HG03521 (cell line): ENCODE measurements at regions not wholly inside any gene's neighbourhood (a gene's known extent, or its start where the extent isn't known, plus 50 kb on each side); places are given as distances from the start of the nearest gene placed in this dataset.
"Not testable (repeated sequence)": the region's sequence is repeated elsewhere in the genome, so short reads cannot be mapped to it uniquely, and the experiment has no call there.

Source experiments
- ATAC-seq: cut with Tn5 transposase; IDR thresholded peaks from one replicate; pipeline ENCODE4 v1.9.1; 2021; ENCODE audit warnings: mild to moderate bottlenecking, moderate library complexity; ENCODE audit not compliant: unreplicated experiment

DNA sequence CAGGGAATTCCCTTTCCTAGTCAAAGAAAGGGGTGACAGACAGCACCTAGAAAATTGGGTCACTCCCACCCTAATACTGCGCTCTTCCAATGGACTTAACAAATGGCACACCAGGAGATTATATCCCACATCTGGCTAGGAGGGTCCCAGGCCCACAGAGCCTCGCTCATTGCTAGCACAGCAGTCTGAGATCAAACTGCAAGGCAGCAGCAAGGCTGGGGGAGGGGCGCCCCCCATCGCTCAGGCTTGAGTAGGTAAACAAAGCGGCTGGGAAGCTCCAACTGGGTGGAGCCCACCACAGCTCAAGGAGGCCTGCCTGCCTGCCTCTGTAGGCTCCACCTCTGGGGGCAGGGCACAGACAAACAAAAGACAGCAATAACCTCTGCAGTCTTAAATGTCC is 1043.9 kb upstream of the GRIA3 start:
- ATAC-seq: not testable (repeated sequence)

DNA sequence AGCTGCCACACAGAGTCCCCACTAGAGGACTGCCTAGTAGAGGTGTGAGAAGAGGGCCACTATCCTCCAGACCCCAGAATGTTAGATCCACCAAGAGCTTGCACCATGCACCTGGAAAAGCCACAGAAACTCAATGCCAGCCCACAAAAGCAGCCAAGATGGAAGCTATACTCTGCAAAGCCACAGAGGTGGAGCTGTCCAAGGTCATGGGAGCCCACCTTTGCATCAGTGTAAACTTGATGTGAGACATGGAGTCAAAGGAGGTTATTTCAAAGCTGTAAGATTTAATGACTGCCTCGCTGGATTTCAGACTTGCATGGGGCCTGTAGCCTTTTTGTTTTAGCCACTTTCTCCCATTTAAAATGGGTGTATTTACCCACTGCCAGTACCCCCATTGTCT is 1030.1 kb upstream of the GRIA3 start:
- ATAC-seq: no peak

- no peak for ATAC-seq
Observed at GRCh38 chrX:122168241-122168640, 1015.8 kb upstream of the GRIA3 start.

DNA sequence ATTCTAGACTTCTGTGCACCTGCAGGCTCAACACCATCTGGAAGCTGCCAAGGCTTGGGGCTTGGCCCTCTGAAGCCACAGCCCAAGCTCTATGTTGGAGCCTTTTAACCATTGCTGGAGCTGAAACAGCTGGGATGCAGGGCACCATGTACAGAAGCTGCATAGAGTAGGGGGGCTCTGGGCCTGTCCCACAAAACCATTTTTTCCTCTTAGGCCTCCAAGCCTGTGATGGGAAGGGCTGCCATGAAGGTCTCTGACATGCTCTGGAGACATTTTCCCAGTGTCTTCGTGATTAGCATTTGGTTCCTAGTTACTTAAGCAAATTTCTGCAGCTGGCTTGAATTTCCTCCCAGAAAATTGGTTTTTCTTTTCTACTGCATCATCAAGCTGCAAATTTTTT is 999.3 kb upstream of the GRIA3 start:
- ATAC-seq: no peak

- ATAC-seq: no peak
Observed at GRCh38 chrX:122187069-122187713, 996.9 kb upstream of the GRIA3 start.

- ATAC-seq: no peak
Observed at GRCh38 chrX:122188751-122189150, 995.3 kb upstream of the GRIA3 start.

DNA sequence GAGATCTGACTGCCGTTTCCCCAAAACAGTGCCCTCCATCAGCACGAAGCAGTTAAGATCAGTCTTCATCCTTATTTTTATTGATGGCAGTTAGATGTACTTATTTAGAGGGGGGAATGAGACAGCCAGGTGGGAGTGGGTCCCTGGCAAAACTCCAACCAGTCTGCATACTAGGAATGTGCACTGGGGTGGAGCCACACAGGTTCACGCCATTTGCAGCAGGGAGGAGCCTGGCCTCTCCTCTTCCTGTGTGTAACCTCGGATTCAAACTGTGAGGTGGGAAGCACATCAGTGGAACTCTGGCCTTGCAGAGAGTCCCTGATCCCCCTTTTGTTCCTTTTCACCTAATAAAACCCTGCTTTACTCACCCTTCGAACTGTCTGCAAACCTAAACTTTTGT is 987.7 kb upstream of the GRIA3 start:
- ATAC-seq: no peak

- no peak for ATAC-seq
Observed at GRCh38 chrX:122203399-122203798, 980.7 kb upstream of the GRIA3 start.

DNA sequence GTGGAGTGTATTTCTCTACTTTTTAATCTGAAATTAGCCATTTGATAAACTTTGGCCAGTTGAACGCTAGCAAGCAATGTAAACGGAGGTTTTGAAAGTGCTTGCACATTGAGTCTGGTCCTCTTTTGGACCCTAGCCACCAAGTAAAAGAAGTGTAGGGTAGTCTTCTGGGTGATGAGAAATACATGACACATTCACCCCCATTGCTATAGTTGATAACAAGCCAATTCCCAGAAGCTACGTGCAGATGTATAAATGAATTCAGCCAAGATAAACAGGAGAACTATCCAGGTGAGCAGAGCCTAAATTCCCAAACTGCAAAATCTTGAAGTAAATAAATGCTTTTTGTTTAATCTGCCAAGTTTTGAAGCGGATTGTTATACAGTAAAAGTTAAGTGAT is 965.4 kb upstream of the GRIA3 start:
- no peak for ATAC-seq

DNA sequence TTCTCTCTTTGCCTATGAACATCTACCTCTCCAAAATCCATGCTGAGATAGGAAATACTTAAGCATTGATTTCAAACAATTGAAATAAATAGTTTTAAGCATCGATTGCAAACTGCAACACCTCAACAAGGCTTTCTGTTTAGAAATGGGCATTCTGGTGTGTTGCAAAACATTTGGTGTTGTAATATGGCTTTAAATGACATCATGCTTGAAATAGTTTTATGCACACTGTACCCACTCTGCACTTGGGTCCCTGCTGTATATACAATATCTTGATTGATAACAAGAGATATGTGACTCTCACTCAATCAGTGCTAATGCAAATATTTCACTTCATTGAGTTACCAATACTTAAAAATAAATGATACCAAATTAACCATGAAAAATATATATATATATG is 964.9 kb upstream of the GRIA3 start:
- no peak for ATAC-seq

GRCh38 chrX:122219735-122220134 is 964.3 kb upstream of the GRIA3 start:
- ATAC-seq: no peak

GRCh38 chrX:122220644-122221373 is 963.3 kb upstream of the GRIA3 start:
- no peak for ATAC-seq

- not testable (repeated sequence) for ATAC-seq
Observed at GRCh38 chrX:122221810-122222209, 962.3 kb upstream of the GRIA3 start.

GRCh38 chrX:122224137-122224536 is 959.9 kb upstream of the GRIA3 start:
- ATAC-seq: not testable (repeated sequence)

DNA sequence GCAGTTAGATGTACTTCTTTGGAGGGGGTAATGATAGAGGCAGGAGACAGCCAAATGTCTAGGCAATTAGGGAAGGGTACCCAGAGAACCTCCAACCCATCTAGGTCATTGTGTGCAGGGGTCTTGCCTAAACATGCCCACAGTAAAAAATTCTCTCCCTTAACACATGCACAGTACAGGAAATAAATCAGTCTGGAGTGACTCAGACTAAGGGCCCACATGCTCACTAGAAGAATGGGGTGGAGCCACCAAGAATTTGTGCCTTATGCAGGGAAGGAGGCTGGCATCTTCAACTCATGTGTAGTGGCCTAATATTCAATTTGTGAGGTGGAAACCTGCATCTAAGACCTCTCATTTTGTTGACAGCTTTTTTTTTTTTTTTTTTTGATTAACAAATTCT is 945.3 kb upstream of the GRIA3 start:
- no peak for ATAC-seq

GRCh38 chrX:122241959-122242358 is 942.1 kb upstream of the GRIA3 start:
- no peak for ATAC-seq

DNA sequence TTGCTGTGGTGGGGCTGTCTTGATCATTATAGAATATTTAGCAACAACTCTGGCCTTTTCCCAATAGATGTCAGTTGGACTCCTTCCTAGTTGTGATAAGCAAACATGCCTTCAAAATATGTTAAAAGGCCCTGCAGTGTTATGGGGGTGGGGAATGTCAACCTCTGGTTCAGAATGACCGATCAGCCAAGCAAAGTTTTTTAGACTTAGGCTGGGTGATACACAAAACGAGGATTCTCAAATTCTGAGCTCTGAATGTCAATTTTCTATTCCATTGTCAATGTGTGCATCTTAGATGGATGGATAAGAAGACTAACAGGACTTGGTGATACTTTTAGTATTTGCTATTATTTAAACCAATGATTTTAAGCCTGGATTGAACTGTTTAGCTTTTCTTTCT is 940.0 kb upstream of the GRIA3 start:
- no peak for ATAC-seq

DNA sequence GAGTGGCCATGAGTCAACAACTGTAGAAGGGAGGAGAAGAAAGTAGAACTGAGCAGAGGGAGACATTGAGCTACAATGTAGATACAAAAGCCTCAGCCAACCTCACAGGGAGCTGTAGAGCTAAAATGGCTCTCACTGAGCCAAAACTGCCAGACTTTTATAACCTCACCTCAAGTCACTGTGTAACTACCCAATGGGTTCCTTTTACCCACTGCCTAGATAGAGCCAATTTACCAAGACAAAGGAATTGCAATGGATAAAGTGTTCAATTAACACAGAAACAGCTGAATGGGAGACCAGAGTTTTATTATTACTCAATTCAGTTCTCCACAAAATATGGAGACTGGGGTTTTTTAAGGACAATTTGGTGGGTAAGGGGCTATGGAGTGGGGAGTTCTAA is 938.9 kb upstream of the GRIA3 start:
- no peak for ATAC-seq

DNA sequence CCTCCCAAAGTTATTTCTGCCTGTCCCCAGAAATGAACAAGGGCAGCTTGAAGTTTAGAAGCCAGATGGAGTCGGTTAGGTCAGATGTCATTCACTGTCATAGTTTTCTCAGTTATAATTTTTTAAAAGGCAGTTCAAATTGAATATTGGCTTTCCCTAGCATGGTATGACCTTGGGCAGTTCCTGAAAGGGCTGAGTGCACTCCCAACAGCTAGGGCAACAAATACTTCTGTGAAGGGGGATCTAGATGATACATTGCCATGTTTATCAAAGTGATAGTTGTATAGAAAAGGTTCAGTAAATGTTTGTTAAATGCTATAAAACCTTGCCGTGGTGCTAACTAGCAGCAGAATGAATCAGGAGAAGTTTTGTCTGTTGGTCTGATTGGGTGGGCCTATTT is 938.1 kb upstream of the GRIA3 start:
- ATAC-seq: no peak

GRCh38 chrX:122246937-122247336 is 937.1 kb upstream of the GRIA3 start:
- no peak for ATAC-seq

- no peak for ATAC-seq
Observed at GRCh38 chrX:122248681-122249080, 935.4 kb upstream of the GRIA3 start.

DNA sequence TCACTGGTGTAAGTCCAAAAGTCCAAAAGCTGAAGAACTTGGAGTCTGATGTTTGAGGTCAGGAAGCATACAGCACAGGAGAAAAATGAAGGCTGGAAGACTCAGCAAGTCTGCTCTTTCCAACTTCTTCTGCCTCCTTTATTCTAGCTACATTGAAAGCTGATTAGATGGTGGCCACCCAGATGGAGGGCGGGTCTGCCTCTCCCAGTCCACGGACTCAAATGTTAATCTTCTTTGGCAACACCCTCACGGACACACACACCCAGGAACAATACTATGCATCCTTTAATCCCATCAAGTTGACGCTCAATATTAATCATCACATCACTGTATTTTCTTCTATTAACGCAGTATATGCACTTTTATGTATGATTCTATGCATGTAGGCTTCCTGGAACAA is 931.6 kb upstream of the GRIA3 start:
- no peak for ATAC-seq

GRCh38 chrX:122268353-122268752 is 915.7 kb upstream of the GRIA3 start:
- no peak for ATAC-seq
